NCI-H2171 (cell line): ENCODE measurements at regions not wholly inside any gene's neighbourhood (a gene's known extent, or its start where the extent isn't known, plus 50 kb on each side); places are given as distances from the start of the nearest gene placed in this dataset.
"Not testable (repeated sequence)": the region's sequence is repeated elsewhere in the genome, so short reads cannot be mapped to it uniquely, and the experiment has no call there.

ENCODE experiments used
- DNase-seq: peaks from one replicate; lab custom pipeline; 2025; lab: John Stamatoyannopoulos, UW

DNA sequence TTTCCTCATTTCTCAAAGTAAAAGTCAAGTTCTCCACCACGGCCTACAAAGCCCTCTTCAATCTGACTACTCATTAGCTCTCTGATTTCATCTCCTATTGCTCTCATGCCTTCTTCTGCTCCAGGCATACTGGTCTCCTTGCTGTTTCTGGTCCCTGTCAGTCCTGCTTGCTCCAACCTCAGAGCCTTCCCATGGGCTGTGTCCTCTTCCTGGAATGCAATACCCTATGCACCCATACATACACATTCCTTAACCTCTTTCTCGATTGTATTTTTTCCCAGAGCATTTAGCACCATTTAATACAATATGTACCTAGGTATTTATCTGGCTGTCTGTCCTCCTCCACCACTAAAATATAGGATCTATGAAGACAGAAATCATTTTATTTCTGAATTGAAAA, 385.2 kb downstream of the GASK1B start:
- no peak for DNase-seq

DNA sequence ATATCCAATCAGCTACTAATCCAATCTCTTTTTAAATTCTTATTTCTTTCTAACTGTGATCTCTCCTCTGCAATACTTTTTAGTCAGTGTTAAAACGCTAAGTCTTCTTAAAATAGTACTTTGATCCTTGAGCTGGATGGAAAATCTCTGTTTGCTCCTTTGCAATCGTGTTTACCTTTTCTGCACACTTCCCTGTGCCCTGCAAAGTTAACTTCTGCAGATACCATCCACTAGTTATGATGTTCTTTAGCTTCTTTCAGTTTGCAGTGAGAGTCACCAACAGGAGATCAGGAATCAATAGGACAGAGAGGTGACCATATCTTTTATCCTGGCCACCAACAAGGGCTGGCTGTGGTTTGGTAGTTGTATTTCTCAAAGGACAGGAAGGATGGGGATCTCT, 391.5 kb downstream of the GASK1B start:
- no peak for DNase-seq

GRCh38 chr4:157779081-157779480, 393.7 kb downstream of the GASK1B start:
- no peak for DNase-seq

DNA sequence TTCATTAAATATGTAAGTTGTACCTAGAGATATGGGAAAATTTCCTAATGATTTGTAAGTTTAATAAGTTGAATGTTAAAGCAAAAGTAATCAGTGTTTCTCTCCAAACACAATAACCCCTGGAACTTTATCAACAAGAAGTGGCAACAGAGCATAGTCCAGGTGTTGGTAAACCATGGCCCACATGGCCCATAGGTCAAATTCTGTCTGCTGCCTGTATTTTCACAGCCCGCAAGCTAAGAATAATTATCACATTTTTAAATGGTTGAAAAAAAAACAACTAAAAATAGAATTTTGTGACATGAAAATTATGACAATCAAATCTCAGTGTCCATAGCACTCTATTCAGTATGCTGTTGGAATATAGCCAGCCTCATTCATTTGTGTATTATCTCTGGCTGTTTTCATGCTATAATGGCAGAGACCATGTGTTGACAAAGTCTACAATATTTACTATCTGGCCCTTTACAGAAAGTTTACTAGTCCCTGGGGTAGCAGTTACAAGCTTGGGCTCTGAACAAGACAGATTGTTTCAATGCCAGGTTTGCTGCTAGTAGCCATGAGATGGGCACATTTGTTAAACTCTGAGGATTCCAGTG, 395.8 kb downstream of the GASK1B start:
- no peak for DNase-seq

GRCh38 chr4:157775971-157776370, 396.9 kb downstream of the GASK1B start:
- no peak for DNase-seq

- DNase-seq = no peak
Observed at GRCh38 chr4:157772907-157773306, 399.9 kb downstream of the GASK1B start.

DNA sequence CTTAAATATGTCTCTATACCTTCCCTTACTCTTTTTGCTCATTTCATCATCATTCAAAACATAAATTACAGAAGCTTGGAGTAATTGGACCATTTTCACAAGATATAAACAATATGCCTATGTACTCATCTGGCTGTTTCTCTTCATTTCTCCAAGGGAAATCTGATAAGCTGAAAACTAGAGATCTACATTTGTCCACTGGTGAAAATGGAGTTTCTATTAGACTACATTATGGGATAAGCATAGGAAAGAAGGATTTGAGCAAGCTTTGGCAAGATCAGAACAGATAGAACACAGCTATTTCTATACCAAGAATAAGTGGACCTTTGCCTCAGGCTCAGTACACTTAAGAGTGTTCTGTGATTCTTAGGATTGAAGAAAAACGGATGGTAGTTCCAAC, 404.4 kb downstream of the GASK1B start:
- no peak for DNase-seq

DNA sequence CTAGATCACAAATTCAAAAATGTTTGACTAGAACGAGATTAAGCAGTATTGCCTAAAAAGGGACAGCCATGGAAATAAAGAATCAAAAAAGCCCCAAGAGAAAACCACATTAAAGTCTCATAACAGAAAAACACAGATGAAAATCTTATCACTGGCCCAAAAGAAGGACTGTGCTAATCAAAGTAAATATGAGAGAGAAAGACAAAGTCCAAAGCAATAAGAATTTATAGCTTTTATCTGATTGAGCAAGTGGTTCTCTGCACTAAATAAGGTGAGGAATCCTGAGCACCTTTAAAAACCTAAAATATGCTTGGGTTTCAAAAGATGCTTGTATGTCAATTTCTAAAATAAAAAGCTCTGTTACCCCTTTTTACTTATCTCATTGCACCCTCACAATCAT, 409.3 kb downstream of the GASK1B start:
- DNase-seq = no peak

DNA sequence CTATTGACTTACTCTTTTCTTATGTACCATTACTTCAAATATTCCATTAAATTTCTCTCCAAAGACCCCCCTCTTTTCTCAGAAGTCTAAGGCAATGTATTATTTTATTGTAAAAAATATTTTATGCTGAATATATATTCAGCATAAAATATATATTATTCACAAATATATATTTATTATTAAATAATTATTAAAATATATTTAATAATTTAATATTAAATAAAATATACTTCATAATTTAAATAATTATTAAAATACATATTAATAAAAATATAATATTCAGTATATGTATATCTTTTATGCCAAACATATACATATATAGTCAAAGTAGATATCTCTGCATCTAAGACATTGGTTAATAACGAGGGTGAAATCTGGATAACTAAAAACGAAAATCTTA, 418.4 kb downstream of the GASK1B start:
- no peak for DNase-seq

DNA sequence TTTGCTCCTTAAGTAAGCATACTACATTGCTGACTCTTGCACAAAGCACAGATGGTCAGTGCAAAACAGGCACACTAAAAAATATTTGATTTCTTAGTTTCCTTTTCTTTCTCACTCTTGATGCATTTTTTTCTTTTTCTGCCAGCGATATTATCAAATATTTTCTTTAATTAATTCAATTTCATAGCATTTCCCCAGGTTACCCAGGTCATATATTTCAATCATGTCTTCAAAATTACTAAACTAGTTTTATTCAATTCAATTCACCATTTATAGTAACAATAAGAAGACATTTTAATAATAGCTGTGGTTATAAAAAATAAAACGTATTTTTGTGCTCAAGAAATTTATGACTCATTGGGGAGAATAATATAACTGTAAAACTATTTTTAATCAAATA, 421.2 kb downstream of the GASK1B start:
- DNase-seq = no peak

GRCh38 chr4:157741642-157742041, 431.2 kb downstream of the GASK1B start:
- DNase-seq = no peak

GRCh38 chr4:157739242-157739641, 433.6 kb downstream of the GASK1B start:
- DNase-seq = no peak

- DNase-seq = no peak
Observed at GRCh38 chr4:157728215-157728614, 444.6 kb downstream of the GASK1B start.

DNA sequence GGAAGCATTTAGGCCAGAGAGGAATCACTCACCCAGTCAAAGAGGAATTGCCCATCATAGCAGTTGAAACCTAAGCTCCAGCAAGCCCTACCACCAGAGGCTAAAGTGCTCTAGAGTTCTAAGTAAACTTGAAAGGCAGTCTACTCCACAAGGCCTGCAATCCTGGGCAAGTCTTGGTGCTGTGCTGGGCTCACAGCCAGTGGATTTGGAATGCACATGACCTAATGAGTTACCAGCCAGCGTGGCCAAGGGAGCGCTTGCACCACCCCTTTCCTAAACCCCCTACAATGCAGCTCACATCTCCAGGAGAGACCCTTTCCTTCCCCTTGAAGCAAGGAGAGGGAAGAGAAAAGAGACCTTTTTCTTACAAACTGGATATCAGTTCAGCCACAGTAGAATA, 445.7 kb downstream of the GASK1B start:
- DNase-seq = no peak

- no peak for DNase-seq
Observed at GRCh38 chr4:157722146-157722545, 450.7 kb downstream of the GASK1B start.

- peak; percentile 70 for DNase-seq
Observed at GRCh38 chr4:157713342-157713741, 459.5 kb downstream of the GASK1B start.

- no peak for DNase-seq
Observed at GRCh38 chr4:157706155-157706554, 466.7 kb downstream of the GASK1B start.

- DNase-seq = no peak
Observed at GRCh38 chr4:157702831-157703230, 470.0 kb downstream of the GASK1B start.

- DNase-seq = no peak
Observed at GRCh38 chr4:157701695-157701994, 471.2 kb downstream of the GASK1B start.

DNA sequence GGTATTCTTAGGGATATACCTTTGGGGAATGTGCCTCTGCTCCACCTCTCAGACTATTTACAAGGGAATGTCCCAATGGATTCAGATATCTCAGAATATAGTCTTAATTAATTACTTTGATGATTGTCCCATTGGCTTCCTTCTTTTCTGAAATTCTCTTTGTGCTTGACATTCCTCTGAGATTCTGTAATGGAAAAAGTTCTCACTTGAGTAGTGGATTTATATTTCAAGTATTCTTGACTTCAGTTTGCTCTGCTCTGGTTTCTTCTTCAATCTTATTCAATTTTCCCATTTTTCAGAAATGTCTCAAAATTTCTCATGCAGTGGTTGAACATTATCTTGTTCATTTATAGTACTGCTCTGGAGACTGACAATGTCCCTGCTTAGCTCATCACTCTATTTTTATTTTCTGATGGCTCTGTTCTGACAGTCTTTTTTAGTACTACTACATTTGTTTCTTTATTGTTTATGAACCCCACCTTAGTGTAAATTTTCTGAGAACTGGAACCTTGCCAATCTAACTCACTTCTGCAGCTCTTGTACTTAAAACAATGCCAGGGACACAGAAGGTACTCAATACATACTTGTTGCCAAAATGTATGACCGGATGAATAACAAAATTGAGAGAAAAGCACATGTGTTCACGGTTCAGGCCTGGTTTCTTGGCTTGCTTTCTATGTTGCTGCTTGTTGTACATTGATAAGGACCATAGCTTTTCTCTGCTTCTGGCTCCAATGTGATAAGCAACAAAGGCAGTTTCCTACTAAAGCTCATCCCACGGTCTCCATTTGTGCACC, 471.7 kb downstream of the GASK1B start:
- DNase-seq = no peak

DNA sequence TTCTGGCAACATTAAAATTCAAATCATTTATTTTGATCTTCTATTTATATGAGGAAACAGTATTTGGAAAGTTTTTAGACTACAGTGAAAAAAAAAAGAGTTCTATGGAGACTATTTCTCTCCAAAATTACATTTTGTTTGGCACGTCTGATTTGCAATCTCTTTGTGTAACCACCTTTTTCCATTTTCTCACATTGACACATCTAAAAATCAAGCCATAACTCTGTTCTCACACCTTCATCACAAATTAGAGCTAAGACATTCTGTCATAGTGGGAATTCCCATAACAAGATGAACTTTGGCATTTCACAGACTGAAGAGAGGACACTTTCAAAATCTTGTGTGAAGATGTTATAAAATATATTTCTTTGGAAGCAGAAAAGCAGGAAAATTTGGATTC, 468.9 kb downstream of the GRIA2 start:
- no peak for DNase-seq

DNA sequence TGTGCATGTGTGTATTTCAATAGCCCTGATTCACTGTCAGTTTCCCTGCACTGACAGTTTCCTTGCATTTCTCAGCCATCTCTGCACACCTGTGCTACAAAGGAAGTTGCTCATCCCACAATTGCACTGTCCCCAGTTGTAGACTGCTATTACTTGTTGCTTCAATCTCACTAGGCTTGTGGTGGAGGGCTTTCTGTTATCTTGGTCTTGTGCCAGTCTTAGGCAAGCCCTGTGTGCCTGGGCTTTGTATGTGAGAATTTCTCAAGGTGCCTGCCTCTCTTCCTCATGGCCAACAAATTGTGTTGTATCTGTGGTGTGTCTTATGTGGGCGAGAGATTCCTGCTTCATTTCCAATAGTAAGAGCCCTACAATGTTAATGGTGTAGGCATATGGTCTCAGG, 467.4 kb downstream of the GRIA2 start:
- DNase-seq = no peak

GRCh38 chr4:157679326-157679725, 458.8 kb downstream of the GRIA2 start:
- not testable (repeated sequence) for DNase-seq

- DNase-seq = no peak
Observed at GRCh38 chr4:157678478-157678877, 457.9 kb downstream of the GRIA2 start.
